Suppressor macrophage (primary cell): ENCODE measurements at regions not wholly inside any gene's neighbourhood (a gene's known extent, or its start where the extent isn't known, plus 50 kb on each side); places are given as distances from the start of the nearest gene placed in this dataset.

Source experiments
- DNase-seq, 4 experiments: peaks; one replicate each; pipeline ENCODE4 v3.0.0-alpha.2; 2020 to 2022

DNA sequence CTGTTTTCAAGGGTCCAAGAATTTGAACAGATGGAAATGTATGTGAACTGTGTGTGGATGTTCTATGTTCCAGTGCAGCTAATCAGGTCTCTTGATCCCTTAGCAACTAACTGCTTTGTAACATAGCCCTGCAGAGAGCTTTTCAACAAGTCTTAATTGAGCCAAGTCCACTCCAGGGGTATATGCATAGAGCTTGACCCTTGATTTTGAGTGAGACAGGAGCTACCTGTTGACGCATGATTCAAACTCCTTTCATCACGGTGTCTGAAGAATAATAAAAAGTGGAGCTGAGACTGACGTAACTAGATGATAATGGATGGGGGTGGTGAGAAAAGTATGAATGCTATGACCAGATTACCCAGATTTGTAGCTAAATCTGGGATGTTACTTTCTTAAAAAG, 93.3 kb upstream of the CCDC54 start:
- no peak for DNase-seq

DNA sequence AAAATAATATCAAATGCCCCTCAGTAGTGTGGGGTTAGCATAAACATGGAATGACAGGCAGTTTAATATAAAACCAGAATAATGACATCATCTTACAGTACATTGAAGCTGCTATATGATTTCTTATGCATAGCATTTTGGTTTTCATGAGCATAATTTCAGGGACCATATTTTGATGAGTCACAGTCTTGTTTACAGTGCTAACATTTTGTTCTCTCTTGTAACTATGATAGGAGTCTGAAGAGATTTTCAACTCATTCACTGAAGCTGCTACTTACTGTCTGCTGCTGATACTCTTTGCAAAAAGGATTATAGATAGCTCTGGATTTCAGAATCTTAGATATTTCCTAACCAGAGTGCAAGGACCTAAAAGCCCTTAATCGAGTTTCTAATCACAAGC, 92.6 kb upstream of the CCDC54 start:
- no peak for DNase-seq

DNA sequence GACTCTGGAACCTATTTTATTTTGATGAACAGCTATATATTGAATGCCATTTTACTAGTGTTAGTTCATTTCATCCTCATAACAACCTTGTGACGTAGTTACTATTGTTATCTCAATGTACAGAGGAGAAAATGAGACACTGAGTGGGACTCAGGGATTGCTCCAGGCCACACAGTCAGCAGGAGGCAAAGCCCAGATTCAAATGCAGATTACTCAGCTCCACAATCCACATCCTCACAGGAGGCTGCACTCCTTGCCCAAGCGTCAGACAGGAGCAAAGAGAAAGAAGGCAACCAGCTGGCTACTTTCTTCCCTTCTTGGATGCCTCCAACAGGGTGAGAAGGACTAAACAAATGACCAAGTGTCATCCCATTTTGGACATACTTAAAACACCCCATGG, 92.0 kb upstream of the CCDC54 start:
- DNase-seq, result no peak

DNA sequence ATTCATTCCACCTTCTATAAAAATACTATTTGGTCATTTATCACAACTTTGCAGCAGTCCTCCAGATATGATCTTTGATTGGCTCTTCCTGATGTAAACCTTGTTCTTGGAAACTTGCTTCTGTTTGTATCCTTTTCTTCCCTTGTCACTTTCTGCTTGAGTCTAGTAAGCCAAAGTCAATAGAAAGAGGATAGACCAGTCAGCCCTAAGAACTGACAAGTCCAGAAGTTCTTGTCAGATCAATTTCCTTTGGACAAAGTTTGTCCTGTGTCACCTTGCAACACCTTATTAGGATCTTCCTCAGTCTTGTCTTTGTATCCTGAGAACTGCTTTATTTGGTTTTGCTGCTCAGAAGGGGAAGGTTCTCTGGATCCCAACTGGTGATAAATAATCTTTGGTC, 87.9 kb upstream of the CCDC54 start:
- DNase-seq, result no peak

GRCh38 chr3:107294117-107294516, 83.1 kb upstream of the CCDC54 start:
- DNase-seq, result no peak

GRCh38 chr3:107297597-107297996, 79.6 kb upstream of the CCDC54 start:
- no peak for DNase-seq

GRCh38 chr3:107307205-107307604, 70.0 kb upstream of the CCDC54 start:
- no peak for DNase-seq

DNA sequence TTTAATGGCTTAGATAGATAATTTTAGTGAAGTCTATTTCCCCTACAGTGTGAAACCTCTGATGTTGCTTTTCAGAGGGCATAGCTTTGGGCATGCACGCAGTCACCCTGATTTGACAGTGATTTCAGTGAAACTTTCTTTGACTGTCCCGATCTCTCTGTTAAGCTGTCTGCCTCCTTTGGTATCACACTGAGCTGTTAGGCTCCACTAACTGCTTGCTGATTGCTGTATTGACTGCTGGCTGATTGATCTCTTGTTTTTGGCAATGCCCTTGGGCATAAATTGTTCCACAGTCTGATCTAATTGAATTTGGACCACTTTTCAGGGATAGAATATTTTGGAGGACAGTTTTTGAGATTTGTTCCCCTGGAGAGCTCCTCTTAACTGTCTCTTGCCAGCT, 68.5 kb upstream of the CCDC54 start:
- no peak for DNase-seq

- DNase-seq, result no peak
These were observed 67.9 kb upstream of the CCDC54 start for GRCh38 chr3:107309312-107309711.

DNA sequence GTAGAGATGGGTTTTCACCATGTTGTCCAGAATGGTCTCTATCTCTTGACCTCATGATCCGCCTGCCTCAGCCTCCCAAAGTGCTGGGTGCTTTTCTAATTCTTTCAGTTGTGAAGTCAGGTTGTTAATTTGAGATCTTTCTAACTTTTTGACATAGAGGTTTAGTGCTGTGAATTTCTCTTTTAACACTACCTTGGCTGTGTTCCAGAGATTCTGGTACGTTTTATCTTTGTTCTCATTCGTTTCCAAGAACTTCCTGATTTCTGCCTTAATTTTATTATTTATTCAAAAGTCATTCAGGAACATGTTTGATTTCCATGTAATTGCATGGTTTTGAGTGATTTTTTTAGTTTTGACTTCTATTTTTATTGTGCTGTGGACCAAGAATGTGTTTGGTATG, 63.5 kb upstream of the CCDC54 start:
- DNase-seq, result no peak

GRCh38 chr3:107315141-107315540, 62.1 kb upstream of the CCDC54 start:
- DNase-seq, result no peak

- no peak for DNase-seq
These were observed 53.5 kb upstream of the CCDC54 start for GRCh38 chr3:107323723-107324122.

DNA sequence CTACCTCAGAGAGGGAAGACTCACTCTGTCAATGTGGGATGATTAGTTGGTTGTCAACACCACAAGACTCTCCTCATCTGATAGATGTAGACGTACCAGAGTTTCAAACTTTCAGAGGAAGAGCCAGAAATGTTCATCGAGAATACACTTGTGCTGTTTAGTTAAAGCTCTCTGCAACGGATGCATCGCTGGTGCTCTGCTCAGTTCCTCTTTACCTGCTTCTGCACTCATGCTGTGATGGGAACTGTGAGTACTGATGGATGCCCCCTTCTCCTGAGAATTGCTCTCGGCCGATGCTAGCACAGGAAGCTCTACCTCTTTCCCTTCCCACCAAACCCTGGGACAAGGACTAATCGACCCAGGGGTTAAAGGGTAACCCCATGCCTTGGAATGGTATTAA, 51.8 kb upstream of the CCDC54 start:
- DNase-seq, result no peak
